ENCODE measurements at regions not wholly inside any gene's neighbourhood (a gene's known extent, or its start where the extent isn't known, plus 50 kb on each side); places are given as distances from the start of the nearest gene placed in this dataset.
"Not testable (repeated sequence)": the region's sequence is repeated elsewhere in the genome, so short reads cannot be mapped to it uniquely, and the experiment has no call there.

- no peak for DNase-seq (ENCODE audit: low read depth)
- no peak overlapping the region for H3K4me3 ChIP-seq (ENCODE audit: low read length)
- no peak for TF ChIP-seq CTCF (conservative IDR thresholded peaks at IDR 0.05; ENCODE audit: low read depth, low read length)
Observed at GRCh38 chr5:98179791-98180755, 593.4 kb upstream of the RGMB start.

- DNase-seq (ENCODE audit: low read depth), result no peak
- TF ChIP-seq CTCF (conservative IDR thresholded peaks at IDR 0.05; ENCODE audit: low read depth, low read length), result no peak
Observed at GRCh38 chr5:98186128-98186527, 587.3 kb upstream of the RGMB start.

GRCh38 chr5:98187945-98188344, 585.5 kb upstream of the RGMB start:
- no peak for DNase-seq (ENCODE audit: low read depth)
- H3K4me3 ChIP-seq (ENCODE audit: low read length), result no peak overlapping the region
- TF ChIP-seq CTCF (conservative IDR thresholded peaks at IDR 0.05; ENCODE audit: low read depth, low read length), result no peak

More at GRCh38 chr5:98186128-98186527, 587.3 kb upstream of the RGMB start:
- no peak overlapping the region for H3K4me3 ChIP-seq (ENCODE audit: low read length)

- not testable (repeated sequence) for DNase-seq (ENCODE audit: low read depth); H3K4me3 ChIP-seq (ENCODE audit: low read length)
Observed at GRCh38 chr5:98190344-98190743, 583.1 kb upstream of the RGMB start.

GRCh38 chr5:98193921-98194760, 579.3 kb upstream of the RGMB start:
- no peak for TF ChIP-seq CTCF (conservative IDR thresholded peaks at IDR 0.05; ENCODE audit: low read depth, low read length)
- no peak for DNase-seq (ENCODE audit: low read depth)
- no peak overlapping the region for H3K4me3 ChIP-seq (ENCODE audit: low read length)

- no peak for TF ChIP-seq CTCF (conservative IDR thresholded peaks at IDR 0.05; ENCODE audit: low read depth, low read length)
- no peak for DNase-seq (ENCODE audit: low read depth)
- H3K4me3 ChIP-seq (ENCODE audit: low read length), result no peak overlapping the region
Observed at GRCh38 chr5:98200726-98201541, 572.5 kb upstream of the RGMB start.

GRCh38 chr5:98204798-98205197, 568.7 kb upstream of the RGMB start:
- no peak overlapping the region for H3K4me3 ChIP-seq (ENCODE audit: low read length)
- DNase-seq (ENCODE audit: low read depth), result no peak
- TF ChIP-seq CTCF (conservative IDR thresholded peaks at IDR 0.05; ENCODE audit: low read depth, low read length), result no peak

Measured in retinal pigment epithelial cell (primary cell).